Femur (tissue), 1 donor: ENCODE measurements at regions not wholly inside any gene's neighbourhood (a gene's known extent, or its start where the extent isn't known, plus 50 kb on each side); places are given as distances from the start of the nearest gene placed in this dataset.
"Not testable (repeated sequence)": the region's sequence is repeated elsewhere in the genome, so short reads cannot be mapped to it uniquely, and the experiment has no call there.

Experiments
- DNase-seq: peaks from one replicate; pipeline ENCODE4 v3.0.0-alpha.2; 2017

- no peak for DNase-seq
Measured at GRCh38 chr4:163077680-163078079, 89.0 kb downstream of the NAF1 start.

- no peak for DNase-seq
Measured at GRCh38 chr4:163072222-163072621, 94.5 kb downstream of the NAF1 start.

- DNase-seq: no peak
Measured at GRCh38 chr4:163071308-163071707, 95.4 kb downstream of the NAF1 start.

- no peak for DNase-seq
Measured at GRCh38 chr4:163070023-163070422, 96.7 kb downstream of the NAF1 start.

GRCh38 chr4:163063891-163064290 is 102.8 kb downstream of the NAF1 start:
- DNase-seq: no peak

- DNase-seq: no peak
Measured at GRCh38 chr4:163048447-163048846, 118.2 kb downstream of the NAF1 start.

- no peak for DNase-seq
Measured at GRCh38 chr4:163042306-163042705, 124.4 kb downstream of the NAF1 start.

GRCh38 chr4:163017135-163017534 is 149.6 kb downstream of the NAF1 start:
- no peak for DNase-seq

- DNase-seq: no peak
Measured at GRCh38 chr4:163012816-163013215, 153.9 kb downstream of the NAF1 start.

GRCh38 chr4:163003979-163004378 is 162.7 kb downstream of the NAF1 start:
- no peak for DNase-seq

- no peak for DNase-seq
Measured at GRCh38 chr4:162988530-162988929, 178.2 kb downstream of the NAF1 start.

GRCh38 chr4:162985131-162985530 is 181.6 kb downstream of the NAF1 start:
- no peak for DNase-seq

- no peak for DNase-seq
Measured at GRCh38 chr4:162984621-162985020, 182.1 kb downstream of the NAF1 start.

GRCh38 chr4:162981823-162982222 is 184.9 kb downstream of the NAF1 start:
- no peak for DNase-seq

- no peak for DNase-seq
Measured at GRCh38 chr4:162978398-162978797, 188.3 kb downstream of the NAF1 start.

GRCh38 chr4:162977788-162978187 is 188.9 kb downstream of the NAF1 start:
- DNase-seq: no peak

GRCh38 chr4:162972661-162973330 is 193.9 kb downstream of the NAF1 start:
- DNase-seq: no peak

- DNase-seq: no peak
Measured at GRCh38 chr4:162969194-162969593, 197.5 kb downstream of the NAF1 start.

GRCh38 chr4:162965978-162966377 is 200.7 kb downstream of the NAF1 start:
- not testable (repeated sequence) for DNase-seq

GRCh38 chr4:162959046-162959445 is 207.6 kb downstream of the NAF1 start:
- DNase-seq: no peak

GRCh38 chr4:162957521-162958143 is 209.1 kb downstream of the NAF1 start:
- DNase-seq: no peak

- no peak for DNase-seq
Measured at GRCh38 chr4:162954976-162955375, 211.7 kb downstream of the NAF1 start.

- no peak for DNase-seq
Measured at GRCh38 chr4:162952232-162952631, 214.5 kb downstream of the NAF1 start.

GRCh38 chr4:162945713-162946112 is 221.0 kb downstream of the NAF1 start:
- DNase-seq: no peak

- no peak for DNase-seq
Measured at GRCh38 chr4:162943263-162943662, 223.4 kb downstream of the NAF1 start.
